ENCODE measurements at regions not wholly inside any gene's neighbourhood (a gene's known extent, or its start where the extent isn't known, plus 50 kb on each side); places are given as distances from the start of the nearest gene placed in this dataset.

DNA sequence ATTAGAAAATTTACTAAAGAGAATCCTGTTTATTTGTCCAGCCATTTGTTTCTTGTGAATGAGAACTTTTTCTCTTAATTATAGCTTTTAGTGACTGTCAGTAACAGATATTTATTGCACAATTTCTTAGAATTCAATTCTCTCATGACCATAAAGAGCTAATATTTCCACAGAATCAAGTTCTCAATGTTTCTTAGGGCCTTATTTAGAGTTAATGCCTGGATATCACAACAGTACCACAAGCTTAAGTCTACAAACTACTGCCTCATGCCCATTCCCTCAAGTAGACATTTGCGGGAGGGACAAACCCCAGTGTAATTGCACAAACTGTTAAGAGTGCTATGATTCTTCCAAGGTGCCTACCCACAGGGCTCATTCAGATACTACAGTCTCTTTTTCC is 199.7 kb upstream of the POU2AF2 start:
- TF ChIP-seq, protein P1, sequence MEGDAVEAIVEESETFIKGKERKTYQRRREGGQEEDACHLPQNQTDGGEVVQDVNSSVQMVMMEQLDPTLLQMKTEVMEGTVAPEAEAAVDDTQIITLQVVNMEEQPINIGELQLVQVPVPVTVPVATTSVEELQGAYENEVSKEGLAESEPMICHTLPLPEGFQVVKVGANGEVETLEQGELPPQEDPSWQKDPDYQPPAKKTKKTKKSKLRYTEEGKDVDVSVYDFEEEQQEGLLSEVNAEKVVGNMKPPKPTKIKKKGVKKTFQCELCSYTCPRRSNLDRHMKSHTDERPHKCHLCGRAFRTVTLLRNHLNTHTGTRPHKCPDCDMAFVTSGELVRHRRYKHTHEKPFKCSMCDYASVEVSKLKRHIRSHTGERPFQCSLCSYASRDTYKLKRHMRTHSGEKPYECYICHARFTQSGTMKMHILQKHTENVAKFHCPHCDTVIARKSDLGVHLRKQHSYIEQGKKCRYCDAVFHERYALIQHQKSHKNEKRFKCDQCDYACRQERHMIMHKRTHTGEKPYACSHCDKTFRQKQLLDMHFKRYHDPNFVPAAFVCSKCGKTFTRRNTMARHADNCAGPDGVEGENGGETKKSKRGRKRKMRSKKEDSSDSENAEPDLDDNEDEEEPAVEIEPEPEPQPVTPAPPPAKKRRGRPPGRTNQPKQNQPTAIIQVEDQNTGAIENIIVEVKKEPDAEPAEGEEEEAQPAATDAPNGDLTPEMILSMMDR (IDR thresholded peaks at IDR 0.05): no peak
- no peak for TF ChIP-seq POLR2A (IDR thresholded peaks at IDR 0.05)
